Hepatocyte (in vitro differentiated cells): ENCODE measurements at regions not wholly inside any gene's neighbourhood (a gene's known extent, or its start where the extent isn't known, plus 50 kb on each side); places are given as distances from the start of the nearest gene placed in this dataset.
A peak's percentile ranks its signal among the peaks of the same experiment; 100 is the strongest.

ENCODE experiments used
- DNase-seq: peaks from one replicate; pipeline ENCODE4 v3.0.0-alpha.2; 2016; ENCODE audit warnings: low spot score
- H2AFZ ChIP-seq: fragments of 200-600 bp; sonication (generic); 2 replicates; pipeline ENCODE4 v1.6.0; 2016; ENCODE audit warnings: antibody characterized with exemption, mild to moderate bottlenecking
- H3K27ac ChIP-seq: fragments of 200-600 bp; sonication (generic); 2 replicates; pipeline ENCODE4 v1.5.1; 2016; ENCODE audit warnings: mild to moderate bottlenecking
- H3K27me3 ChIP-seq: fragments of 200-600 bp; sonication (generic); 2 replicates; pipeline ENCODE4 v1.6.1; 2016
- H3K36me3 ChIP-seq: fragments of 200-600 bp; sonication (generic); replicated peaks from 2 replicates; pipeline ENCODE4 v1.5.1; 2016; ENCODE audit warnings: low read depth; ENCODE audit not compliant: insufficient read depth
- H3K4me1 ChIP-seq: fragments of 200-600 bp; sonication (generic); 2 replicates; pipeline ENCODE4 v1.5.1; 2016; ENCODE audit warnings: mild to moderate bottlenecking, moderate library complexity; ENCODE audit not compliant: insufficient read depth
- H3K4me2 ChIP-seq: fragments of 200-600 bp; sonication (generic); 2 replicates; pipeline ENCODE4 v1.6.0; 2016
- H3K4me3 ChIP-seq: fragments of 200-600 bp; sonication (generic); 2 replicates; pipeline ENCODE4 v1.5.1; 2016; ENCODE audit warnings: mild to moderate bottlenecking
- H3K79me2 ChIP-seq: fragments of 200-600 bp; sonication (generic); 2 replicates; pipeline ENCODE4 v1.6.0; 2017; ENCODE audit warnings: mild to moderate bottlenecking
- H3K9me2 ChIP-seq: fragments of 200-600 bp; sonication (generic); replicated peaks from 2 replicates; pipeline ENCODE4 v1.6.0; 2017; ENCODE audit warnings: mild to moderate bottlenecking; ENCODE audit not compliant: insufficient read depth
- H3K9me3 ChIP-seq: fragments of 200-600 bp; sonication (generic); 2 replicates; pipeline ENCODE4 v1.5.1; 2016; ENCODE audit warnings: low read depth, mild to moderate bottlenecking
- H4K20me1 ChIP-seq: fragments of 200-600 bp; sonication (generic); 2 replicates; pipeline ENCODE4 v1.6.0; 2016; ENCODE audit warnings: mild to moderate bottlenecking; ENCODE audit not compliant: insufficient read depth, poor library complexity, severe bottlenecking
- CTCF ChIP-seq: fragments of 200-600 bp; sonication (generic); IDR thresholded peaks from 2 replicates; pipeline ENCODE4 v1.5.1; 2016; ENCODE audit warnings: antibody characterized with exemption, mild to moderate bottlenecking; ENCODE audit not compliant: poor library complexity
- EZH2 ChIP-seq: fragments of 200-600 bp; sonication (generic); IDR thresholded peaks from 2 replicates; pipeline ENCODE4 v1.6.1; 2016; ENCODE audit warnings: antibody characterized with exemption, mild to moderate bottlenecking, borderline replicate concordance
- EZH2phosphoT487 ChIP-seq: fragments of 200-600 bp; sonication (generic); IDR thresholded peaks from one replicate; pipeline ENCODE4 v1.6.1; 2018; ENCODE audit warnings: antibody characterized with exemption, mild to moderate bottlenecking, low read depth, moderate library complexity; ENCODE audit not compliant: unreplicated experiment, severe bottlenecking
- WGBS: methylation state at CpG from one replicate; pipeline ENCODE4 v1.1.6; 2016; ENCODE audit warnings: low lambda C conversion rate; ENCODE audit errors: missing lambda C conversion rate; 5-methylcytosine and 5-hydroxymethylcytosine counted together

- 2% methylated on average over 66 of the region's 69 CpGs for WGBS
- H3K4me2 ChIP-seq = peak overlapping the region; percentile 99
- peaks cover 3% of the 10 kb centered on the region for H3K4me1 ChIP-seq
- H3K9me3 ChIP-seq = no peaks in the 10 kb centered on the region
- TF ChIP-seq EZH2 = peak; percentile 30
- peak; percentile 3 for TF ChIP-seq CTCF
- no peak for TF ChIP-seq EZH2phosphoT487
- peak; percentile 55 for DNase-seq
- H3K36me3 ChIP-seq = no peaks in the 10 kb centered on the region
- peak overlapping the region; percentile 94 for H2AFZ ChIP-seq
- peaks cover 7% of the 10 kb centered on the region for H3K27me3 ChIP-seq
- no peaks in the 10 kb centered on the region for H4K20me1 ChIP-seq
- no peaks in the 10 kb centered on the region for H3K9me2 ChIP-seq
- peak overlapping the region; percentile 15 for H3K27ac ChIP-seq
- no peaks in the 10 kb centered on the region for H3K79me2 ChIP-seq
- H3K4me3 ChIP-seq = peak overlapping the region; percentile 63
Observed at GRCh38 chr10:21172930-21173801, 276.1 kb upstream of the NEBL start.

GRCh38 chr10:21172542-21172929 lies 275.4 kb upstream of the NEBL start:
- Histone ChIP-seq H3K4me2 (peak overlapping the region; percentile 99), H3K9me2 (no peaks in the 10 kb centered on the region), H3K27me3 (peaks cover 7% of the 10 kb centered on the region), H3K36me3 (no peaks in the 10 kb centered on the region), H3K9me3 (no peaks in the 10 kb centered on the region), H3K4me1 (peaks cover 3% of the 10 kb centered on the region), H2AFZ (peak overlapping the region; percentile 4), H3K79me2 (no peaks in the 10 kb centered on the region), H3K4me3 (peak overlapping the region; percentile 63), H3K27ac (no peak overlapping the region), H4K20me1 (no peaks in the 10 kb centered on the region)
- 18% methylated on average over 10 of the region's 10 CpGs for WGBS
- TF ChIP-seq EZH2phosphoT487 (no peak), CTCF (no peak), EZH2 (no peak)
- DNase-seq = no peak

GRCh38 chr10:21171936-21172541 lies 274.9 kb upstream of the NEBL start:
- TF ChIP-seq CTCF (no peak), EZH2phosphoT487 (no peak), EZH2 (no peak)
- H3K27me3 ChIP-seq = peaks cover 7% of the 10 kb centered on the region

More at GRCh38 chr10:21171936-21172541, 274.9 kb upstream of the NEBL start:
- H3K27ac ChIP-seq = no peak overlapping the region
- H2AFZ ChIP-seq = peak overlapping the region; percentile 4
- H3K9me2 ChIP-seq = no peaks in the 10 kb centered on the region
- DNase-seq = no peak
- peak overlapping the region; percentile 99 for H3K4me2 ChIP-seq
- no peaks in the 10 kb centered on the region for H3K9me3 ChIP-seq
- peaks cover 3% of the 10 kb centered on the region for H3K4me1 ChIP-seq
- H4K20me1 ChIP-seq = no peaks in the 10 kb centered on the region
- H3K36me3 ChIP-seq = no peaks in the 10 kb centered on the region
- no peaks in the 10 kb centered on the region for H3K79me2 ChIP-seq
- WGBS = 80% methylated on average over 6 of the region's 6 CpGs
- no peak overlapping the region for H3K4me3 ChIP-seq
